ELR (cell line): ENCODE measurements at regions not wholly inside any gene's neighbourhood (a gene's known extent, or its start where the extent isn't known, plus 50 kb on each side); places are given as distances from the start of the nearest gene placed in this dataset.

Experiments used
- DNase-seq: peaks from one replicate; pipeline ENCODE4 v3.0.0-alpha.2; 2015; ENCODE audit warnings: low read depth

GRCh38 chr9:106324591-106325280 is 538.2 kb upstream of the ZNF462 start:
- DNase-seq = no peak

DNA sequence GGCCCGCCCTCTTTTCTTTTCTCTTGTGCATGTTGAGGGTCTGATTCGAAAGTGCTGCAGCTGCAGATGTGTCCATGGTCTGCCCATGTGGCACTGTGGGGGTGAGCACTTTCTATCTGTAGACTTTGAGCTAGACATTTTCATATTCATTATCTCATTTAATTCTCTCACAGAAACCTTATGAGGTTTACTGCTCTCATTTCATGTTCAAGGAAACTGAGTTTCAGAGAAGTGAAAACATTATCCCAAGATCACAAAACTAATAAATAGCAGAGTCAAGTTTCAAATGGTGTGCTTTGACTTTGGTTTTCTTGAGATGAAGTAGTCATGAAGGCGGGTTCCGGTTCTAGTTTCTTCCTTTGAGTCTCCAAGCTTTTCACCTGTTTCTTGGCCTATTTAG is 536.5 kb upstream of the ZNF462 start:
- no peak for DNase-seq

GRCh38 chr9:106333481-106333880 is 529.5 kb upstream of the ZNF462 start:
- no peak for DNase-seq

- DNase-seq = no peak
These were observed 528.9 kb upstream of the ZNF462 start for GRCh38 chr9:106334081-106334480.

GRCh38 chr9:106339882-106340281 is 523.1 kb upstream of the ZNF462 start:
- DNase-seq = no peak

GRCh38 chr9:106350777-106351176 is 512.2 kb upstream of the ZNF462 start:
- no peak for DNase-seq

GRCh38 chr9:106356924-106357323 is 506.0 kb upstream of the ZNF462 start:
- DNase-seq = no peak

DNA sequence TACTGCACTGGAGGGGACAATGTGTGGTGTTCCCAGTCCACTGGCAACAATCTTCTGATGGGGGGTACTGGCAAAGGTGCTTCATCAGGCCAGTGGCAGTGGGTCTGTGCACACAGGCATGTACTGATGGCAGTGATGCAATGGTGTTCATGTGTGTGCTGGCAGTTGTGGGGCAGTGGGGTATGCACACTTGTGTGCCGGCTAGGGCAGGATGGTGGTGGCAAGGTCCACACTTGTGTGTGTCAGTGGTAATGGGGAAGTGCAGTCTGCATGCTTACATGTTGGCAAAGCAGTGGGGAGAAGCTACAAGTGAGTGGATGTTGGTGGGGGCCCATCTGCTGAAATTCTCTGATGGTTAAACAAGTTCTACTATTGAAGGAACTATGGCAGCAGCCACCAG is 504.6 kb upstream of the ZNF462 start:
- DNase-seq = no peak

DNA sequence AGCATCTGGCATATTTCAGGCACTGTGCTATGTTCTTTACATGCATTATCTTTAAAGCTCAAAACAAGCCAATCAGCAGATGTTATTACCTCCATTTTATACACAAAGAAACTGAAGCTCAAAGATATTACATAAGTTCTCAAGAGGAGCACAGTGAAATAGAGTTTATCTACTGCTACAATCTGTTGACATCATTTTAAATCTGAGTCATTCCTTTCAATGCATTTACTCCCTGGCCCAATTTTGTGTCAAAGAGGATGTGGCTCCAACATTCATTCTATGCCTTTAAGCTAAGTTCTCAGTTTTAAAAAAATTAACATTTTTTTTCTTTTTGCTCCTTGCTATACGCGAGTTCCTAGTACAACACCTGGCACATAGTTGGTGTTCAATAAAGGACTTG is 486.3 kb upstream of the ZNF462 start:
- DNase-seq = peak; percentile 19

- DNase-seq = no peak
These were observed 479.9 kb upstream of the ZNF462 start for GRCh38 chr9:106383072-106383471.

DNA sequence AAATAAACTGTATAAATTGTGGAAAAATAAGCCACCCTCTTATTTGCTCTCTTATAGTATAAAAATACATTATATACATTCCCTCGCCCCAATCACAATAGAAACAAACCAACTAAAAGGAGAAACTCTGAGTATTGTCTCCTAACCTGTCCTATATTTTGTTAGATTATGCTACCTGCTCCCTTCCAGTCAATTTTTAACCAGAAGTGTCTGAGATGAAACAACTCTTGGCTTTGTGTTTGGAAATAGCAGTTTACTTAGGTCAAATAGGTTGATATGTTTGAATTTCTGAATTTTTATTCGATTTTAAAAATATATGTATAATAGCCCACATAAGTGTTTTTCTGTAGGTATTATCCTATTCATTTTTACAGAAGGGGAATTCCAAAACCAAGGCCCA is 475.0 kb upstream of the ZNF462 start:
- no peak for DNase-seq

DNA sequence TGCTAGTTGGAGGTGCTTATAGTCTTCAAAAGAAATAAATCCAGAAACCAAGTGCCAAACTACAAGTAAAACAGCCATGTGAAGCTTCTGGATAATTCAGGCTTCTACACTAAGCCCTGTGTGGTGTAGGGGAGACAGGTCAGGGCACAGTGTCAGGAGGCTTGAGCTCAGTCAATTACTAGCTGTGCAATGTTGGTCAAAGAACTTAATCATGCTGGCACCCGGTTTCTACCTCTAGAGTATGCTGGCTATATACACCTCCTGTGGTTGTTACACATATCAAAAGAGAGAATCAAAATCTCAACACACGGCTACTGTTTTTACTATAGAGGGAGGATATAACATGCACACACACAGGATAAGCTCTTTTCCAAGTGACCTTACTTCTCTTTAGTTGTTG is 469.7 kb upstream of the ZNF462 start:
- no peak for DNase-seq

DNA sequence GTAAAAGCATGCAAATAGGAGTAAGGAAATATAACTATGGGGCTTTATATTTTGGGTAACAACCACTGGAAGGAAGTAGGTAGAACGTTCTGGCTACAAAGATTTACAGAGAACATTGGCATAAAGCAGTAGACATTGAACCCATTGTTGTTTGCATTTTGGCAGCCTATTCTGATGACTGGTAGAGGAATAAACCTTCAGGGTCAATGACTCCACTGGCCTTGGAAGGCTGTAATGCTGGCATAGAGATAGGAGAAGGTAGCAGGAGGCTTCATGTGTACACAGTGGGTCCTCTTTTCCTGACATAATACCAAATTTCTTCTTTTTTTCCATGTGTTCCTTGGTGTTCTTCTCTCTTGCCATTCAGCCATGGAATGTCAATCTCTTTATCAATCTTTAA is 462.8 kb upstream of the ZNF462 start:
- DNase-seq = no peak

DNA sequence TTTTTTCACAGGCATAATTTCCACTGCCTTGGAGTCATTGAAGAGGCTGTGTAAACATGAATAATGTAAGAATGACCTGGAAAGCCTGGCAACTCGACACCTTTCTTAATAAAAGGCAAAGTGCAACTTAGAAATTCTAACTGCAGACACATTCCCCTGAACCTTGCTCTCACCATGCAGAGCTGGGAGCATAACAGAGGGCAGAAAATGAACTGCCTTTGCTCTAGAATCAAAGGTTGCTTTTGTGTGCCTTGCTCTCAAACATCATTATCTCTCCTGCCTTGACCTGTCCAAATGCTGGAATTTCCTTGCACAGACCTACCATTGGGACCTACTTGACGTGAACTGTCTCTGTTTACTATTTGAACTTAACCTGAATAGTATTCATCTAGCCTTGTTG is 462.0 kb upstream of the ZNF462 start:
- DNase-seq = no peak

- peak; percentile 74 for DNase-seq
These were observed 459.9 kb upstream of the ZNF462 start for GRCh38 chr9:106403081-106403480.

DNA sequence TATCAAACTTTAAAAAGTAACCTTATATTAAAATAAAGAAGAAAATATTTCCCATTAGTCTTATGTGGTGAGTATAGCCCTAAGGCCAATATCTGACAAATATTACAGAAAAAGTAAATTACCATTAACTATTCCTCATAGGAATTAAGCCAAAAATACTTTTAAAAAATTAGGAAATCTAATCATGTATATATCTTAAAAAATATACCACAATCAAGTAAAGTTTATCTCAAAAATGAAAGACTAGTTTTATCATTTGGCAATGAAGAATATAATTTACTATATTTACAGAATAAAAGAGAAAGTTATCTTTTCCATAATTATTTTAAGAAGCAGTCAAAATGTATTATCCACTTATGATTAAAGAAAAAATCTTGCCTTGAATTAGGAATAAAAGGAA is 458.8 kb upstream of the ZNF462 start:
- DNase-seq = no peak

DNA sequence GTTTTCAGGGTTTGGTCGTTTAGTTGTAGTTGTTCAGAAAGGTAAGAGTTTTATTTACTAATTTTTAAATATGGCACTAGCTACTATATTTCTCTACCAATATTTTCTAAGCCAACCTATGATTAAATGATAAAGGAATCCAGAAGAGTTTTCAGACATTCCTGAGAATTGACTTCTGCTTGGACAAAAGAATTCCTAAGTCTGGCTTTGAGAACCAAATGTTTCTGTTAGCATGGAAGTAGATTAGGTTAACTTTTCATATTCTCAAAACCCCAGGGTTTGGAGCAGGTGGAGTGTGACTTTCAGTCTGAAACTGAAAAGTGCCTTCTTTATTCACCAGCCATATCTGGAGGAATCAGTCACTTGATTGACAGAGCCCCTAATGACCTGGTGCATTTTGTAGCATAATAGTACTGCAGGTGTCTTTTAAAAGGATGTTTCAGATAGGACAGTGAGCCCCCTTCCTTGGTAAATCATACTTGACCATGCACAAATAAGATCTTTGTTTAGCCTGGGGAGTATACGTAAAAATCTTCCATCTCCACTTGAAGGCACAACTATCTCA is 457.0 kb upstream of the ZNF462 start:
- peak; percentile 8 for DNase-seq

DNA sequence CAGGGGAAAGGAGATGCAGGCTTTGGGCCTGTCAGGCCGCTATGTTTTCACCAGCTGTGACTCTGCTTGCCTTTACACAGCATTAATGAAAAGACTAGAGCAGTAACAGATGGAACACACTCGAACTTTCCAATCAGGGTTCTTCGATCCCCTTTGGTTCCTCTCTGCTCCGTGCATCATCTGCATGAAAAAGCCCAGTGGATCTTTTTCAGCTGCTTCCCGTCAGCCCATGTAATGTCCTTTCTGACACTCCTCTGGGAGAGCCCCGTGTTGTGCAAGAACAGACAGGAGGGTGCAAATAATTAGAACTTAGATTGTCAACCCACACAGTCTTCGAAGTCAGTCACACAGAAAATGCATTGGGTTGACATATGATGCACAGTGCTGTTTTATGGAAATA is 448.9 kb upstream of the ZNF462 start:
- DNase-seq = no peak

GRCh38 chr9:106417685-106418084 is 445.3 kb upstream of the ZNF462 start:
- no peak for DNase-seq

DNA sequence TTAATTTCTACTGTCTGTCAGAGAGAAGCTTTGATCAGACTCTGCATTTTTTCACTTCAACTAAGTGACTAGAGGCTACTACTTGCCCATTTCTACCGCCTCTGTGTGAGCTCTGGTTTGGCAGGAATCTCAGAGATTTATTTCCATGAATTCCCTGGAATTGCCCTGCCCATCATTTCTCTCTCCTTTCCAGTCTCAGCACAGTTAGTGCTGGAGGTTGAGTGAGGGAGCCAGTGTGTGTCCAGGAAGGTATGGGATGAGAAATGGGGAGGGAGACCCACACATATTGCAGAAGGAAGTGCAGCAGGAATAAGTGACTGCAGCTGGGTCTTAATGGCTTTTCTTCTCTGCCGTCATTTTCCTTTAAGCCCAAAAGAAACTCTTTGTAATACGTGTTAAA is 443.1 kb upstream of the ZNF462 start:
- no peak for DNase-seq

DNA sequence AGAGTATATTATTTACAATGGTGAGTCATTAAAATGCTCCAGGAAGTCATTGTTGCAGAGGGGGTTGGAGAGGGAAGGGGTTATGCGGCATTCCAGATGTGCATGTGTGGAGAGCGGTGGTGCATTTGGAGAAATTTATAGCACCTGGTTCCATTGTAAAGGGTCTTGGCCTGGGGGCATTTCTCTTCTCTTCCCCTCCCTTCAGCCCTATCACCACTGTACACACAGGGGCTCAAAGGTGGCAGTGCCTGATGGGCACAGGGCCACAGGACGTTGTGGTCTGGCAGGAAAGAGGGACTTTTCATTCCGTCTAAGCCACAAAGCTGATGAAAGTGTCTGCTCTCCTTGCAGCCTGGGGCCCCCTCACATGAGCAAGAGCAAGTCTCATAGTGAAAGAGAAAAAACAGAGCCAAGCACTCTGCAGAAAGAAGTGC is 442.4 kb upstream of the ZNF462 start:
- peak; percentile 56 for DNase-seq

- DNase-seq = no peak
These were observed 441.2 kb upstream of the ZNF462 start for GRCh38 chr9:106421772-106422171.

- no peak for DNase-seq
These were observed 439.4 kb upstream of the ZNF462 start for GRCh38 chr9:106423575-106423974.

DNA sequence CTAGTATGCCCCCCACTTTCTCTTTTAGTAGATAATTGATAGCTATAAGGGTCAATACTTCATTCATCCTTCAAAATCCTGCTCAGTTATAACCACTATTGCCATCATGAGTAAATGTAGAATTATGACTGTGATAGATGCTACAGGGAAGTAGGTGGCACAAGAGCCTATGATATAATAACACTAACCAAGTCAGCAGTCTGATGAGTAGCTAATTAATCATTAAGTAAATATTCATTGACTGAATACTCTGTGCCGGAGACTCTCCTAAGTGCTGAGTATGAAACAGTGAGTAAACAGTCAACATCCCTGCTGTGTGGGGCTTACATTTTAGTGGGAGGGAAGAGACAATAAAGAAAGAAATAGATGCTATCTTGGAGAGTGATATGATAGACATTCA is 430.3 kb upstream of the ZNF462 start:
- DNase-seq = no peak
